ENCODE measurements at regions not wholly inside any gene's neighbourhood (a gene's known extent, or its start where the extent isn't known, plus 50 kb on each side); places are given as distances from the start of the nearest gene placed in this dataset.

- H3K4me3 ChIP-seq = no peak overlapping the region
- H3K27ac ChIP-seq = no peak overlapping the region
- no peaks in the 10 kb centered on the region for H3K27me3 ChIP-seq
- no peak overlapping the region for H3K9ac ChIP-seq (ENCODE audit: low read depth in 2 of 2, low read length in 2 of 2)
- DNase-seq = no peak
- no peak for TF ChIP-seq CTCF (IDR thresholded peaks at IDR 0.05)
- H3K9me3 ChIP-seq = no peaks in the 10 kb centered on the region
- H3K36me3 ChIP-seq = no peaks in the 10 kb centered on the region
- intact Hi-C loops (cut with DNase I) = no loop called here
- H3K4me1 ChIP-seq = no peaks in the 10 kb centered on the region
Observed at GRCh38 chr9:96067600-96067999, 192.1 kb downstream of the ERCC6L2 start.

GRCh38 chr9:96067004-96067403 is 191.5 kb downstream of the ERCC6L2 start:
- no peak overlapping the region for H3K27ac ChIP-seq
- no peak overlapping the region for H3K4me3 ChIP-seq
- DNase-seq = no peak
- intact Hi-C loops (cut with DNase I) = no loop called here
- H3K36me3 ChIP-seq = no peaks in the 10 kb centered on the region
- H3K27me3 ChIP-seq = no peaks in the 10 kb centered on the region
- no peaks in the 10 kb centered on the region for H3K4me1 ChIP-seq
- TF ChIP-seq CTCF (IDR thresholded peaks at IDR 0.05) = no peak
- no peaks in the 10 kb centered on the region for H3K9me3 ChIP-seq
- no peak overlapping the region for H3K9ac ChIP-seq (ENCODE audit: low read depth in 2 of 2, low read length in 2 of 2)

- H3K36me3 ChIP-seq = no peaks in the 10 kb centered on the region
- no peak overlapping the region for H3K27ac ChIP-seq
- no peak overlapping the region for H3K9ac ChIP-seq (ENCODE audit: low read depth in 2 of 2, low read length in 2 of 2)
- DNase-seq = no peak
- no peaks in the 10 kb centered on the region for H3K27me3 ChIP-seq
- no peaks in the 10 kb centered on the region for H3K9me3 ChIP-seq
- intact Hi-C loops (cut with DNase I) = no loop called here
- no peak for TF ChIP-seq CTCF (IDR thresholded peaks at IDR 0.05)
- no peaks in the 10 kb centered on the region for H3K4me1 ChIP-seq
- no peak overlapping the region for H3K4me3 ChIP-seq
Observed at GRCh38 chr9:96065482-96066251, 190.2 kb downstream of the ERCC6L2 start.

- H3K9ac ChIP-seq (ENCODE audit: low read depth in 2 of 2, low read length in 2 of 2) = no peak overlapping the region
- H3K27me3 ChIP-seq = no peaks in the 10 kb centered on the region
- no peaks in the 10 kb centered on the region for H3K36me3 ChIP-seq
- no peak overlapping the region for H3K27ac ChIP-seq
- no peaks in the 10 kb centered on the region for H3K9me3 ChIP-seq
- no peaks in the 10 kb centered on the region for H3K4me1 ChIP-seq
- no peak for DNase-seq
- intact Hi-C loops (cut with DNase I) = no loop called here
- TF ChIP-seq CTCF (IDR thresholded peaks at IDR 0.05) = no peak
- no peak overlapping the region for H3K4me3 ChIP-seq
Observed at GRCh38 chr9:96064826-96065481, 189.5 kb downstream of the ERCC6L2 start.

GRCh38 chr9:96062854-96063253 is 187.4 kb downstream of the ERCC6L2 start:
- TF ChIP-seq CTCF (IDR thresholded peaks at IDR 0.05) = no peak
- DNase-seq = no peak
- intact Hi-C loops (cut with DNase I) = no loop called here

More at GRCh38 chr9:96062854-96063253, 187.4 kb downstream of the ERCC6L2 start:
- H3K4me3 ChIP-seq = no peak overlapping the region
- H3K27me3 ChIP-seq = no peaks in the 10 kb centered on the region
- no peak overlapping the region for H3K27ac ChIP-seq
- no peaks in the 10 kb centered on the region for H3K4me1 ChIP-seq
- no peaks in the 10 kb centered on the region for H3K36me3 ChIP-seq
- no peaks in the 10 kb centered on the region for H3K9me3 ChIP-seq
- H3K9ac ChIP-seq (ENCODE audit: low read depth in 2 of 2, low read length in 2 of 2) = no peak overlapping the region
